ENCODE measurements at regions not wholly inside any gene's neighbourhood (a gene's known extent, or its start where the extent isn't known, plus 50 kb on each side); places are given as distances from the start of the nearest gene placed in this dataset.

GRCh38 chr14:96146131-96146771 is 58.4 kb upstream of the BDKRB2 start:
- Mint-ChIP-seq H3K27me3 (ENCODE audit: low read depth, unreplicated experiment) (peaks cover 6% of the 10 kb centered on the region), H3K36me3 (ENCODE audit: low read depth, unreplicated experiment) (no peaks in the 10 kb centered on the region), H3K4me1 (ENCODE audit: low read depth, unreplicated experiment) (peaks cover 15% of the 10 kb centered on the region), H3K9me3 (ENCODE audit: unreplicated experiment) (peaks cover 4% of the 10 kb centered on the region), H3K27ac (ENCODE audit: unreplicated experiment) (peak overlapping the region; percentile 75), H3K4me3 (ENCODE audit: unreplicated experiment) (no peak overlapping the region)
- Histone ChIP-seq H3K4me3 (ENCODE audit: insufficient read depth, low read depth, low read length) (peak overlapping the region; percentile 20), H3K36me3 (ENCODE audit: insufficient read depth, low read length) (no peaks in the 10 kb centered on the region), H3K27me3 (ENCODE audit: insufficient read depth, low read length) (no peaks in the 10 kb centered on the region), H3K4me2 (ENCODE audit: low read length) (peak overlapping the region; percentile 75), H3K27ac (ENCODE audit: low read depth, low read length) (peak overlapping the region; percentile 79), H2AFZ (ENCODE audit: low read depth, low read length) (peak overlapping the region; percentile 31), H3K9me3 (ENCODE audit: insufficient read depth, low read depth, low read length) (no peaks in the 10 kb centered on the region), H3K9ac (ENCODE audit: low read length) (peak overlapping the region; percentile 51), H3K4me1 (ENCODE audit: insufficient read depth, low read length) (peaks cover 17% of the 10 kb centered on the region), H3K79me2 (ENCODE audit: insufficient read depth, low read length) (no peaks in the 10 kb centered on the region), H4K20me1 (ENCODE audit: insufficient read depth, low read length) (no peaks in the 10 kb centered on the region)
- FAIRE-seq (no peak), DNase-seq (ENCODE audit: low read depth) (peak; percentile 90)
- no peak for TF ChIP-seq EZH2 (IDR thresholded peaks at IDR 0.05; ENCODE audit: insufficient read depth, low read length)
- no peak for TF ChIP-seq CTCF (IDR thresholded peaks at IDR 0.05; ENCODE audit: insufficient read depth, low read depth, low read length)

- H3K4me2 ChIP-seq (ENCODE audit: low read length), result no peak overlapping the region
- Mint-ChIP-seq H3K9me3 (ENCODE audit: unreplicated experiment) (peaks cover 2% of the 10 kb centered on the region), H3K36me3 (ENCODE audit: low read depth, unreplicated experiment) (no peaks in the 10 kb centered on the region), H3K4me3 (ENCODE audit: unreplicated experiment) (no peak overlapping the region), H3K4me1 (ENCODE audit: low read depth, unreplicated experiment) (peaks cover 15% of the 10 kb centered on the region), H3K27me3 (ENCODE audit: low read depth, unreplicated experiment) (peaks cover 6% of the 10 kb centered on the region), H3K27ac (ENCODE audit: unreplicated experiment) (no peak overlapping the region)
- DNase-seq (ENCODE audit: low read depth), result no peak
- no peak overlapping the region for H3K27ac ChIP-seq (ENCODE audit: low read depth, low read length)
- TF ChIP-seq CTCF (IDR thresholded peaks at IDR 0.05; ENCODE audit: insufficient read depth, low read depth, low read length), result no peak
- no peak for TF ChIP-seq EZH2 (IDR thresholded peaks at IDR 0.05; ENCODE audit: insufficient read depth, low read length)
- H3K9ac ChIP-seq (ENCODE audit: low read length), result no peak overlapping the region
- H3K27me3 ChIP-seq (ENCODE audit: insufficient read depth, low read length), result no peaks in the 10 kb centered on the region
- H3K4me3 ChIP-seq (ENCODE audit: insufficient read depth, low read depth, low read length), result no peak overlapping the region
- no peak for FAIRE-seq
- H3K79me2 ChIP-seq (ENCODE audit: insufficient read depth, low read length), result no peaks in the 10 kb centered on the region
- no peaks in the 10 kb centered on the region for H4K20me1 ChIP-seq (ENCODE audit: insufficient read depth, low read length)
- no peaks in the 10 kb centered on the region for H3K9me3 ChIP-seq (ENCODE audit: insufficient read depth, low read depth, low read length)
- H3K4me1 ChIP-seq (ENCODE audit: insufficient read depth, low read length), result peaks cover 17% of the 10 kb centered on the region
- no peak overlapping the region for H2AFZ ChIP-seq (ENCODE audit: low read depth, low read length)
- no peaks in the 10 kb centered on the region for H3K36me3 ChIP-seq (ENCODE audit: insufficient read depth, low read length)
Measured at GRCh38 chr14:96148631-96149030, 56.0 kb upstream of the BDKRB2 start.

GRCh38 chr14:96149131-96149530 is 55.5 kb upstream of the BDKRB2 start:
- DNase-seq (ENCODE audit: low read depth) (no peak), FAIRE-seq (no peak)
- Histone ChIP-seq H3K4me3 (ENCODE audit: insufficient read depth, low read depth, low read length) (no peak overlapping the region), H3K4me2 (ENCODE audit: low read length) (no peak overlapping the region), H3K27ac (ENCODE audit: low read depth, low read length) (no peak overlapping the region), H3K4me1 (ENCODE audit: insufficient read depth, low read length) (peaks cover 17% of the 10 kb centered on the region), H3K9ac (ENCODE audit: low read length) (no peak overlapping the region), H2AFZ (ENCODE audit: low read depth, low read length) (no peak overlapping the region), H3K9me3 (ENCODE audit: insufficient read depth, low read depth, low read length) (no peaks in the 10 kb centered on the region), H3K79me2 (ENCODE audit: insufficient read depth, low read length) (no peaks in the 10 kb centered on the region), H4K20me1 (ENCODE audit: insufficient read depth, low read length) (no peaks in the 10 kb centered on the region), H3K36me3 (ENCODE audit: insufficient read depth, low read length) (no peaks in the 10 kb centered on the region), H3K27me3 (ENCODE audit: insufficient read depth, low read length) (no peaks in the 10 kb centered on the region)
- H3K9me3 Mint-ChIP-seq (ENCODE audit: unreplicated experiment), result peaks cover 2% of the 10 kb centered on the region
- H3K27me3 Mint-ChIP-seq (ENCODE audit: low read depth, unreplicated experiment), result peaks cover 6% of the 10 kb centered on the region
- no peak overlapping the region for H3K27ac Mint-ChIP-seq (ENCODE audit: unreplicated experiment)
- H3K36me3 Mint-ChIP-seq (ENCODE audit: low read depth, unreplicated experiment), result no peaks in the 10 kb centered on the region
- no peak overlapping the region for H3K4me3 Mint-ChIP-seq (ENCODE audit: unreplicated experiment)
- TF ChIP-seq CTCF (IDR thresholded peaks at IDR 0.05; ENCODE audit: insufficient read depth, low read depth, low read length), result no peak
- peaks cover 15% of the 10 kb centered on the region for H3K4me1 Mint-ChIP-seq (ENCODE audit: low read depth, unreplicated experiment)

All from astrocyte (in vitro differentiated cells and primary cell).